Amniotic stem cell (primary cell): ENCODE measurements at regions not wholly inside any gene's neighbourhood (a gene's known extent, or its start where the extent isn't known, plus 50 kb on each side); places are given as distances from the start of the nearest gene placed in this dataset.

Source experiments
- DNase-seq: peaks from one replicate; lab custom pipeline; 2025; lab: John Stamatoyannopoulos, UW

DNA sequence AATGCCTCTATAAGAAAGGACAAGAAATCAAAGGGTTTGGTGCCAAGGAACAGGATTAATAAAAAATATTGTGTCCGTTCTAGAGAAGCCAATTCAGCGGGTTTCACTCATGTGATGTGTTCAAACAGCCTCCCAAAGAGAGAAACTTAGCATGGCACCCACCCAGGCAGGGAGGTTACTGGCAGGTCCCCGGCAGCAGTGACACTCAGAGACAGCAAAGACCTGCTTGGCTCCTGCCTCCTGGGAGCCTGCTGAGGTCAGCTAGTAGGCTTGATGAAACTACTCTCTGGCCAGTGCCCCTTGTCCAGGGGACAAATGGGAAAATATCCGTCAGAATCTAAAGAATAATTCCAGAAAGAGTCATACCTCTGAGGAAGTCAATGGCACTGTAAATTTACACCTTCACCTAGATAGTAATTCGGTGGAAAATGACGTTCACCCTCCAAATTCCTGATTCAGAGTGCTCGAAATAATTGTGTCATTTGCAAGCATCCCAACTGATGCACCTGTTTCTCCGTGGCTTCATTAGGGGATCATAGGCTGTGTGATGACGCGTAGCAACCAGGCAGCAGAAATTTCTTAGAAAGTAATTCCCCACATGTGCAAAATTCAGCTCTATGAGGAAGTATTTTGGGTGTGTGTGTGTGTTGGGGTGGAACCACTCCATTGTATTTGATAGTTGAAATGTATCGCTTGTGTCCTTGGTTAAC is 481.5 kb upstream of the ZFHX3 start:
- DNase-seq, result no peak

DNA sequence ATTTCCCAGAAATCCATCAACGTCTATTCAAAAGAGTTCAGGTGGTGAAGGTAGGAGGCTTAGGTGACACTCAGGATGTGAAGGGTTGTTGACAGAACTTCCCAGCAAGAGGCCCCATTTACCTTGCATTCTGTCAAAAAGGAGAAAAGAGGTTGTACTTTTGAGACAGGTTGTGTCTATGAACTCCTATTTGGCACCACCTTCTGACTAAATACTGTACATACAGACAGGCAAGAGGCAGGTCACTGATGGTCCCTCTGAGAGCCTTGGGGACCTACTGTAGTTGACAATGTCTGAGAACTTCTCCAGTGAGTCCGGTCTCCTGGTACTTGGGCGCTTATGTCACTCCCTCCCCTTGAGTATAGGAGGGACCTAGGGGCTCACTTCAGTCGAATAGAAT is 479.3 kb upstream of the ZFHX3 start:
- DNase-seq, result no peak

DNA sequence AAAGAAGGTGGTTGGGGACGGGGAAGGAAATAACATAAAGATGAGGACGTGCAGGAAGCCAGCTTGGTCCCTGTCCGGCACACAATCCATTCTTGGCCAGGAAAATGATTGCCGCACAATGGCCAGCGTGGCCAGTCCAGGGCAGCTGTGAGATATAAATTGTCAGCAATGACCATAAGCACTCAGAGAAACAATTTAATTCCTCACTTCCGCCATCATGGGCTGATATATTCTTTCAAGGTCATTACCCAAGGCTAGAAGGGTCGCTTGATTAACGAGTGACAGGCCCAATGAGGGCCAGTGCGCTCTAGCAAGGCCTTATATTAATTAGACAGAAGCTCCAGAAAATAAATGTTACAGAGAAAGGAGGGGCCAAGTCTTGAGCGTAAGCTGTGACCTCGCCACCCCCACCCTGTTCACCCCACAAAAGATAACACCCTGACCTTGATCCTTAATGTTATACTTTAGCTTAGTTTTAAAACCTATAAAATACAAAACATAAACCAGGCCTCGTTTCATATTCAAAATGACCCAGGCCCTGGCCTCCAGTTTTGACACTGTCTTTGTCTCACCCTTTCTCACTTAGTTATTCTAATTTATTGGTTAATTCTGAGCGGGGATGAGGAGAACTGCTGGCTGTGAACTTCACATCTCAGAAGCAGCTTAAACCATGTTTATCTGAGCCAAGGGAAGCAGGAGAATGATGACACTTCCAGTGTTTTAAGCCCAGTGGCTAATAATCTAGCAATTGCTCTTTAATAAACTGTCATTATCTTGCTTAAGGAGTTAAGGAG is 478.3 kb upstream of the ZFHX3 start:
- no peak for DNase-seq

DNA sequence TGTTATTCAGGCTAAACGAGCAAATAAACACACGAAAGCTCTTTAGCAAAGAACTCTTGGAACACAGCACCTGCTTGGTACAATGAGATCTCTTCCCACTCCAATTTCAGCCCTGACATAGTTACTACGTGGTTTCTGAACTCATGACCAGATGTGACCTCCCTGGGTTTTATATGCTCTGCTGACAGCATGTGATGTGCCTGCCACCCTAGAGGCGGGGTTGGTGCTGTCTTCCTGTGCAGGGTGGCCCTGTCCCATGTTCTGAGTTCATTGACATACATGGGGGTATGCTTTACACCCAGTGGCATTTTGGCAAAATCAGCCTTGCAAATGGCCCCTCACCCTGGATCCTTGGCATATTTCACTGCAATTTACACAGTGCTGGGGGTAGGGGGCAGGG is 475.3 kb upstream of the ZFHX3 start:
- no peak for DNase-seq

DNA sequence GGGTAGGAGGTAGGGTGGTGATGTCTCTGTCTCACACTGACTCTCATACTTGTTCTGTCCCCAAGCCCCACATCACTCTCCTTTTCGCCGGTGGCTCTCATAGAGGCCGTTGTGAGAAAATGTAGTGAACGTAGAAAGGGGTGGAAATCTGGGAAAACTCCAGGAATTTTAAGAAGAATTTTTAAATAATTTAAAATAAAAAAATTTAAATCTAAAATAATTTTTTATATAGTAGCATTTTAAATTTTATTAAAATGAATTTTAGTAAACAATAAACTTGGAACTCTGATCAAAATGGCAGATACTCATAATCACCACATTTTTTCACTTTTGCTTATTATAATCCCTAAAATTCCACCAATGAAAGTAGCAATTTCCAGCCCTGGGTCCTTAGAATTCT is 473.6 kb upstream of the ZFHX3 start:
- no peak for DNase-seq

DNA sequence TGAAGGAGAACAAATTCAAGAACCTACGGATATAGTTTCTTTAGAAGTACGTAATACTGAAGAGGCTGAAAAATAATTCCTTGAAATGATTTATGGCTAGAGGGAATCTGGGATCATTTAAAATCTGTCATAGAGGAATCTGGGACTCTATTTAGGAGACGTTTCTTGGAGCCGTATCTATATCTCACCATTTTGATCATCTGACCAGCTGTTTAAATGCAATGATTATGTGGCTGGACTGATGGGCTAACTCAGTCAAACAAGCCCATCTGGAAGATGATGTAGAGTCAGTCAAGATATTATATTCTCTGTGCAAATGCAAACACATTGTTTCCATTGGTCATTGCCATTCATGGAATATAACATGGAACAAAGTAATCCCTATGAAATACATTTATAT is 467.7 kb upstream of the ZFHX3 start:
- DNase-seq, result no peak

DNA sequence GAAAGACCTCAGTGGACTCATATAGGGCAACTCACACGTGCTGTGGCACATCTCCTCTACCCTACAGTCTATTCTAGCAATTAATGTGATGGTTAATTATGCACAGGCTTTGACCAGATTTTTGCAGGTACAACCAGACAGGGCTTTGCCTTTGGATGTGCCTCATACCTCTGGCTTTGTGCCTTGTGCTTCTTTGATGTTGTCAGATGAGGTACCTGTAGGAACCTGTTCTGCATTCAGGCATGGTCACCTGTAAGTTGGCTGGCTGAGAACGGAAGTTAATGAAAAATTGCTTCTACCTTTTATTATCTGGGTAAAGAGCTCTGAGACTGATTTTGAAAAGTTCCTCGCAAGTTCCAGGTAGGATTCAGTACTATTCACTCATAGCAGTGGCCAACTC is 462.9 kb upstream of the ZFHX3 start:
- DNase-seq, result no peak

DNA sequence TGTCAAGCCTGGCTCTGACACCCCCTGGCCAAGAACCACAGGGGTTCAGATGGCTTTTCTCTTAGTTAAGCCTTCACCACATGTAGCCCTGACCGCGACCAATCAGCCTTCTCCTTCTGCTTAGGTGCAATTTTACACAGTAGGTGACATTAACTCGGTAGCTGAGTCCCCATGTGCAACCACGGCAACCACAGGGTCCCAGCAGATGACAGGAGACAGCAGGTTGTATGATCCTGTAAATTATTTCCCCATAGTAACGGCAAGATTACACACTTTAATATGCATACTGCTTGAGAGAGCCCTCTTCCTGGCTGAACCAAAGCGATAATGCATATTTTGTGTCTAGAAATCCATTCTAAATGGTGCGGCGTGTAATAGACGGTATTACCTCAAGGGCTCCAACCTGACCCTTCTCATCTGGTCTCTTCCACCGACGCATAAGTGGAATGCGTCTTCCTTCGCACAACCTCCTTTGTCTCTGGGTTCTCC is 458.7 kb upstream of the ZFHX3 start:
- no peak for DNase-seq

DNA sequence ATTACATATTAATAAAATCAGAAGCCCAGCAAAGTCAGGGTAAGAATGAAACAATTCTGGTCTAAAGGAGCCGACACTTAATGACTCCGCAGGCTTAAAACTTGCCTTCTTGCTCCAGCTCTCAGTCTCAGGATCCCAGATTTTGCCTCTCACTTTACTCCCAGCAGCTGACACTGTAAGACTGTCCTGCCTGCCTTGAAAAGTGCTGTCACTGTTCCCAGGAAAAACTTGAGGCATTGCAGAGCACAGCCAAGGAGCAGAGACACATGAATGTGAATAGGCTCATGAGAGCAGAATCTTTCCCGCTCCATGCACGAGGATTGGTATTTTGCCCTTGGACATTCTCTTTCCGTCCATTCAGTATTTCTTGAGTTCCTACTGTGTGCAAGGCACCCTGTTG is 457.6 kb upstream of the ZFHX3 start:
- DNase-seq, result no peak

DNA sequence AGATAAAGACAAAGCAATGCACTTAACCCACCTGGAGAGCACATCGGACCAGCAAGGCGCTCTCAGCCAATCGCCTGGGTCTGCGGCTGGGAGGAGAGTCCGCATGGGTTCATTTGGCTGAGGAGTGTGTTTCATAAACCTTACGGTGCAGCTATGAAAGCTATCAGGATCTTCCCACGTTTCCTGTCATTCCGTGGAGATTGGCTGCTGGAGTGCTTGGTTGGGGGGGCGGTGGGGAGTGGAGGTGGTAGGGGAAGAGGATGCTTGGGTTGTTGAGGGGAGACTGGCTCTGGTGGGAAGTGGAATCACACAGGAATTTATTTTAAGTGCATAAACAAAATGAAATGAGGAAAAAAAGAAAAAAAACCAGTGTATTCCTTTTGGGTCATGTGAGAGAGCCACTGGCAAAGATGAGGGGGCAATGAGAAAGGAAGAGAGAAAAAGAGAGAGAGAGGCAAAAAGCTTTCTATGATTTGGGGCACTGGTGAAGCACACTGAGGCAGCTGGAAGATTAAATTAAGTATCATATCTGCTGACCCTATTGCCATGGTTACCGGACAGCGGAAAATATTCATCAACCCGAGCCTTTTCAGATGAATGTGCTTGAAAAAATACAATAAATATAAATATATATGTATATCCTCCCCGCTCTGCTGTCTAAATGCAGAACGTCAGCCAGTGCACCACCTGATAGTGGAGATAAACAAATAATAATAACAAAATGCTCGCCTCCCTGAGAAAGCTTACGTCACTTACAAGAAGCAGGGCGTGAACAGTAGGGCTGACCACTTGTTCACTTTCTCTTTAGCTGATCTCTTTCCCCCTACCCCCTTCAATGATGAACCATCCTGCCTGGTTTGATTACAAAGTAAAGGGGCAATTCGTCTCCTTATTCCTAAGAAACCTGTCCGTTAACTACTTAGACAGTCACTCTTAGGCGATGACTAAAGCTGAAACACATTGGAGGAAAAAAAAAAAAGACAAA is 457.0 kb upstream of the ZFHX3 start:
- DNase-seq, result no peak

DNA sequence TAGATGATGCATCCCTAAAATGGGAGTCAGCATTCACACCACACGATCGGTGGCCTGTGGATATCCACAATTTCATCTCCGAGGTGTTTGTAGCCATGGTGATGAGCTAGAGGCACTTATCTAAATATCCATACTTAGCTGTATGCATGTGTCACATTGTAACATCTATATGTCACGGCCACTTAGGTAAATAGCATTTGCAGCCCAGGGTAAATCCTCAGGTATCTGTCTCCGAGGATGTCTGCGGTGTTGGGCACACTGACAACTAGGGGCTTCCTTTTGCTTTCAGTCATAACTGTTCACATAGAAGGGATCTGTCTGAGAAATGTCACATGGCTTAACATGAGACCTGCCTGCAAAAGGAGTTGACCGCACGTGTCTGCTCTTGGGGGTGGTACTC is 455.2 kb upstream of the ZFHX3 start:
- DNase-seq, result no peak

DNA sequence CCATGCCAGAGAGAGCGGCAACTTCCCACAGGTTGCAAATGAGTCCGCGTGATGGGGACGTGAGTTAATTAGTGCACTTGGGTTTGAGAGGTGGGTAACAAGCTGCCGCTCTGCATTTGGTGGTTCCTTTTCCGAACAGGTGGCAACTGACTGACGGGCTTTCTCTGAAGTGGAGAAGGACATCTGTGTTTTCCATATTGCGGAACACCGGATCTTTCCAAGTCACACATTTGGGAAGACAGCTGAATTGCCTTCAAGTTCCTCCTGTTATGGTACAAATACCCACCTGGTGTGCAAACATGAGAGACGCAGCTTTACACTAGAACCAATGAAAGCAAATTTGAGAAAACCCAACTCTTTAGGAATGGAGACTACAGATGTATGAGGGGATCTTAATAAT is 451.3 kb upstream of the ZFHX3 start:
- DNase-seq, result no peak

DNA sequence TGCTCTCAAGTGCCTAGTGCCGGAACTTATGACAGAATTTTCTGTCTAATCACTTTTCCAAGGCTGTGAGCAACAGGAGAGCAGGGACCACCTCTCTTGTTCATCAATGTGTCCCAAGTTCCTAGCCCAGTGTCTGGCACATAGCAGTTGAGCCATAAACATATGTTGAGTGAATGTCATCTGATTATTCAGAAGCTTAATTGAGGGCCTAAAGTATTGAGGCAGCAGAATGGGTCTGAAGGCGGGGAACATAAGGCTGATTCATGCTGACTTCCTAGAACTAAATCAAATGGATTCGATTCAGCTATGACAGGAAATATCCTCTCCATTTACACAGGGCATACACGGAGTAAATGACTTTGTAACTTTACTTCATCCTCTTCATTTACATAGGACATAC is 438.0 kb upstream of the ZFHX3 start:
- DNase-seq, result no peak

DNA sequence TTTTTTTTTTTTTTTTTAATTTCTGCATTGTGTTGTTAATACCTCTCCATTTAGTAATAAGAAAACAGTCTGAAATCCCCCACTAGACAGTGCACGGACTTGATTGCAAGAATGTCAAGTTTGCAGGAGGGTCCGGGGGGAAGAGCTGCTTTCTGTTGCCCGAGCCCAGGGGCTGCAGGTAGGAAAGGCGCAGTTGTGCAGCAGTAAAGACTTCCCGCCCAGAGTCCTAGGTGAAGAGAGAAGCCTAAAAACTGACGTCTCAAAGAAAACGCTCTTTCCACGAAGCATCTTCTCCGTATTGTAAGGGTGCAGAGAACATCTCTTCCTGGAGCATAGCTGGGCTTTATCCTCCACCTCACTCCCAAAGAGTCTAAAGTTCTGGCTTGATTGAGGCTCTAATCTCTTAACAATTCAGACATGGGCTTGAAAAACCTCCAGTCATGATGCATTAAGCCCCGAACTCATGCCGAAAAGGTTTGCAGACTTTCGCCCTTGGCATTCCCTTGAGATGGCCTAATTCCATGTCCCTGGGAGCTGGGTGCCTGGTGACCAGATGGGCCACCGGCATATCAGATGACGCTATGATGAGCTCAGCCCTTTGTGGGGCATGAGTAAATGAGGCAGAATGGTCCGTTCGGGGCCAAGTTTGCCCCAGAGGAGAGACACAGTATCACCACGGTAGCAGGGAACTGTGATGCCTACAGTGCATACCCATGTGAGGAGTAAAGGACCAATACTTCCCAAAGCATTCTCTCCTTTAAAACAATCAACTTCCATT is 436.2 kb upstream of the ZFHX3 start:
- no peak for DNase-seq

DNA sequence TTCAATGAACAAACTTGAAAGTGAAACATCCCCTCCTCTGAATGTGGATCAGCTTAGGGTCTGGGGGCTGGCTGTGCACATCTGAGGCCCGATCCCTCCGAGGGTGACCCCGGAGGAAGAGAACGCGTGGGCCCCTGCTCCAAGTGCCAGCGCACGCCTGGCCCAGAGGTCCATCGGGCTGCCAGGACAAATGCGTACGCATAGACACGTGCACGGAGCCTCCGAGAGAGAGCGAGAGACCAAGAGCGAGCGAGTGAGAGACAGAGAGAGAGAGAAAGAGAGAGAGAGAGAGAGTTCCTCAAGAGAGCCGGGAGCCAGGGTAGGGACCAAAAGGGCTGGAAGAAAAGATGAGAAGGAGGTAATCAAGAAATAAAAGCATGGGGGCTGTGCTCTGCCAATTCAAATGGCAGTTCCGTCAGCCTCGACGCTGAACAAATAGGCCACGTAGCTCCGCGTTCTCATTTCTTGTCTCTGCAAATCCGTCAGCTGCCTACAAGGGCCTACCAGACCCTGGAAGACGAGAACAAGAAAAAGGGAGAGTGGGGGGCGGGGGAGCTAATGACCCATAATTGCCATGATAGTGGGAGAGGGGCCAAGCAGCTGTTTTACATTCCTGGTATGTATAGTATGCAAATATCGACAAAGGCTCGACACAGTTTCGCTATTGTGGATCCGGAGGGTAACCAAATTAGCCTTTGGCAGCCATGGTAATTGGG is 435.3 kb upstream of the ZFHX3 start:
- DNase-seq, result no peak

DNA sequence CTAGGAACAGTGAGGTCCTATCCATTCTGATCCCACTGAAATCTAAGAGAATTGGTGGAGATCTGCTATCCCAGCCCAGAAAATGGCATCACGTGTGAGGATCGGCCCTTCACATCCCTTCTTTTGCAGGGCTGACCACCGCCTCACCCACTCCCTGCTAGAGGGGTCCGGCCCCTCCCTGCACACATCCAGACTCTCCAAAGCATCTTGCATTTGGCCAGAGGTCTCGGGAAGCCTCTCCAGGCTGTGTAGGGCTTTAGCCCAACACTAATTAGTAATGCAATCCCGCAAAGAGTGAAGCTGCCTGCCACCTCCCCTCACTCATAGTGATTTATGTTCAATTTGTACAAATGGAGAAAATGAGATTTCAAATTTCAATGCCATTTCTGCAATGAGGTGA is 434.4 kb upstream of the ZFHX3 start:
- DNase-seq, result no peak

DNA sequence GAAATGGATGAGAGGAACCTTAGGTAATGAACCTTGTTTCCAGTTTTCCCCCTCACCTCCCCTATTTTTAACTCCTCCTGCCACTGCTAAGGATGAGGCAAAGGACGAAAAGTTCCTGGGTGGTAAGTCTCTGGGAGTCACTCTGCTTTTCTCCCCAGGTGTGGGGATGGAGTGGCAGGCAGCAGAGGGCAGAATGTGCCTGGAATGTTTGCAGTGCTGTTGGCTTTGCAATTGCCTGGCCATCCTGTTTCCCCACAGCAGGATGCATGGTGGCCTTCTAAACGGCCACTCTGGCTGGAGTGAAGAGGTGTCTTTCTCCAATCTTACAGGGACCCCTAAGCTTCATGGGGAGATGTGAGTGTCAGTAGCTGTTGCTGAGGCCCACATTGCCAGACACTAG is 432.5 kb upstream of the ZFHX3 start:
- no peak for DNase-seq

DNA sequence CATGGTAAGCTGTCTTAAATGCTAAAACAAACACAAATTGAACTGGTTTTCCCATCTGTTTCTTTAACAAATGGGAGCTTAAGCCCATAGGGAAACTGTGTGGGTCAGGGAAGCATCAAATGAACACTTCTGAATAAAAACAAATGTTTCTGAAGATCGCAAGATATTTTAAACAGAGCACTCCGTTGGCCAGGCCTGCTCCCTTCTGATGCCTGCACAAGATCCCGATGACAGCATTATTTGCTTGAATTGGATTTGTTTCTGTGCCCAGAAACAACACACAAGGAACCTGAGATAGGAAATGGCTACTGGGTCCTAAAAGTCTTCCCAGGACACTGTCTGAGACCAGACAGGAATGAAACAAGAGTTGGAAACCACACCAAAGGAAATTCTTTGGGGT is 425.8 kb upstream of the ZFHX3 start:
- no peak for DNase-seq

DNA sequence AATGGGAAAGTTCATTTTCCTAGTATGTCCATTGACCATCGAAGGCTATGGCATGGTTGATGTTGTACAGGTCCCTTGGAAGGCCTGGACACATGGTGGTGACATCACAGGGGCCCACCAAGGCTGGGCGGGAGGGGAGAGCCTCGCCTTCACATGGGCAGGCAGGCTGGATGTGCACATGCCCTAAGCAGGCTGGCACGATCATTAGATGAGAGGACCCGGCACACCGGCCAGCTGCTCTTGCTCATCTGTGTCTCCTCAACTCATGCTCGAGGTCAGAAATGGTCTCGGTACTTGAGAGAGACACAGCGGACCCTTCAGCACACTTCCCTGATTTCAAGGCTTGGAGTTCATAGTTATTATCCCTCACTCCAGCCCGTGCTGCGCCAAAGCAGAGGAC is 416.9 kb upstream of the ZFHX3 start:
- no peak for DNase-seq

DNA sequence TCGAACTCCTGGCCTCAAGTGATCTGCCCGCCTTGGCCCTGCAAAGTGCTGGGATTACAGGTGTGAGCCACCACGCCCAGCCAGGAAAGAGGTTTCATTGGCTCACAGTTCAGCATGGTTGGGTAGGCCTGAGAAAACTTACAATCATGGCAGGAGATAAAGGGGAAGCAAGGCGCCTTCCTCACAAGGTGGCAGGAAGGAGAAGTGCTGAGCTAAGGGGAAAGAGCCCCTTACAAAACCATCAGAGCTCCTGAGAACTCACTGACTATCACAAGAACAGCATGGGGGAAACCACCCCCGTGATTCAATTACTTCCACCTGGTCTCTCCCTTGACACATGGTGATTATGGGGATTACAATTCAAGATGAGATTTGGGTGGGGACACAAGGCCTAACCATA is 411.7 kb upstream of the ZFHX3 start:
- DNase-seq, result no peak

DNA sequence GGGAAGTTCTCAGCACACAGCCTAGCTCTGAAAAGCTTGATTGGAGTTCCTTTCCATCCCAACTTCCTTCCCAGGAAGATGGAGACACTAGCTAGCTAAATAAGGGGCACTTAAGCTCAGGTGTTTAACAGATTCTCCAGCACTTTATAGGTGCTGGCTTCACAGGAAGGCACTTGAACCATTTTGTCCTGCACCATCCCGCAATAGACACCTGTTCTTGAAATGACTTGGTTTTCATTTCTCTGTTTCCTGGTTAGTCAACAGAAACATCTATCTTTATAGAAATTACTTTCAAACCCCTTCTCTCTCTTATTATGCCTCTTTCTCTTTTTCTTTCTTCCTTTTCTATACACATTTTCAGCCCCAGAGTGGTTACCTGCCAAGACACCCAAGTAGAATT is 409.9 kb upstream of the ZFHX3 start:
- DNase-seq, result no peak
